ENCODE measurements at regions not wholly inside any gene's neighbourhood (a gene's known extent, or its start where the extent isn't known, plus 50 kb on each side); places are given as distances from the start of the nearest gene placed in this dataset.
"Not testable (repeated sequence)": the region's sequence is repeated elsewhere in the genome, so short reads cannot be mapped to it uniquely, and the experiment has no call there.

DNA sequence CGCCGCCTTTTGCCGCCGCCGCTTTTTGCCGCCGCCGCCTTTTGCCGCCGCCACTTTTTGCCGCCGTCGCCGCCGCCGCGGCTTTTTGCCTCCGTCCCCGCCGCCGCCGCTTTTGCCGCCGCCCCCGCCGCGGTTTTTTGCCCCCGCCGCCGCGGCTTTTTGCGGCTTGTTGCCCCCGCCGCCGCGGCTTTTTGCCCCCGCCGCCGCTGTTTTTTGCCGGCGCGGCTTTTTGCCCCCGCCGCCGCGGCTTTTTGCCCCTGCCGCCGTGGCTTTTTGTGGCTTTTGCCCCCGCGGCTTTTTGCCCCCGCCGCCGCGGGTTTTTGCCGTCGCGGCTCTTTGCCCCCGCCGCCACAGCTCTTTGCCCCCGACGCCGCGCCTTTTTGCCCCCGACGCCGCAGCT lies 311.1 kb downstream of the TP53TG3F start:
- H2BK20ac ChIP-seq (ENCODE audit: low read length); H2AK5ac ChIP-seq (ENCODE audit: low read depth, low read length); H3K14ac ChIP-seq (ENCODE audit: insufficient read length); H4K5ac ChIP-seq (ENCODE audit: insufficient read length, low read depth, low read length); FAIRE-seq; H3K4me1 ChIP-seq (replicated peaks in 1 of 4; ENCODE audit: control insufficient read depth in 3 of 4, insufficient read depth in 4 of 4, low read length in 3 of 4); H2BK15ac ChIP-seq (ENCODE audit: low read length); H3K4me3 ChIP-seq (ENCODE audit: extremely low read depth in 1 of 4, insufficient read depth in 2 of 4, low read depth in 3 of 4, low read length in 4 of 4); H3K27ac ChIP-seq (ENCODE audit: low read depth, low read length); H3K56ac ChIP-seq (replicated peaks; ENCODE audit: insufficient read length, low read depth, low read length); H4K8ac ChIP-seq (ENCODE audit: extremely low read depth, insufficient read depth, low read length); H3K4ac ChIP-seq (replicated peaks; ENCODE audit: insufficient read length, low read depth, low read length); H4K91ac ChIP-seq (replicated peaks; ENCODE audit: insufficient read length, low read length); H3K23me2 ChIP-seq (ENCODE audit: low read depth, low read length); H2BK5ac ChIP-seq (ENCODE audit: low read depth, low read length); H3K4me2 ChIP-seq (ENCODE audit: insufficient read depth in 1 of 2, low read depth in 2 of 2, low read length in 2 of 2); CTCF ChIA-PET (ENCODE audit: partially characterized antibody); H3K36me3 ChIP-seq (ENCODE audit: control insufficient read depth in 2 of 4, insufficient read depth in 4 of 4, low read length in 3 of 4); H2BK120ac ChIP-seq (replicated peaks; ENCODE audit: low read depth, low read length); H3K9ac ChIP-seq (replicated peaks in 1 of 4; ENCODE audit: extremely low read depth in 1 of 4, low read depth in 3 of 4, low read length in 3 of 4); H2BK12ac ChIP-seq (ENCODE audit: low read depth, low read length); H3K27me3 ChIP-seq (replicated peaks in 1 of 4; ENCODE audit: control insufficient read depth in 3 of 4, extremely low read depth in 1 of 4, insufficient read depth in 3 of 4, low read length in 3 of 4); POLR2A ChIA-PET (ENCODE audit: partially characterized antibody); H3K79me2 ChIP-seq (ENCODE audit: control insufficient read depth in 1 of 2, insufficient read depth in 2 of 2, low read length in 2 of 2); H3K18ac ChIP-seq (ENCODE audit: extremely low read depth, low read length); H3K23ac ChIP-seq (ENCODE audit: insufficient read length); H3K79me1 ChIP-seq (ENCODE audit: low read depth, low read length); DNase-seq (ENCODE audit: low read depth in 1 of 2, low spot score in 2 of 2); H4K20me1 ChIP-seq (replicated peaks in 1 of 2; ENCODE audit: control insufficient read depth in 1 of 2, insufficient read depth in 2 of 2, low read length in 2 of 2); H2AFZ ChIP-seq (ENCODE audit: low read length): not testable (repeated sequence)
- peaks cover 0 to 33% of the 10 kb centered on the region in 2 experiments; a peak in 1 of 4 replicates for H3K9me3 ChIP-seq (ENCODE audit: insufficient read depth in 2 of 2, low read depth in 1 of 2, low read length in 1 of 2)
- no CpG with 5 or more reads among the region's 66 CpGs for WGBS, 2 experiments (ENCODE audit: extremely low coverage in 1 of 2, insufficient coverage in 1 of 2, insufficient read length in 1 of 2, insufficient replicate concordance in 2 of 2, low coverage in 1 of 2, low lambda C conversion rate in 2 of 2, missing lambda C conversion rate in 1 of 2)

DNA sequence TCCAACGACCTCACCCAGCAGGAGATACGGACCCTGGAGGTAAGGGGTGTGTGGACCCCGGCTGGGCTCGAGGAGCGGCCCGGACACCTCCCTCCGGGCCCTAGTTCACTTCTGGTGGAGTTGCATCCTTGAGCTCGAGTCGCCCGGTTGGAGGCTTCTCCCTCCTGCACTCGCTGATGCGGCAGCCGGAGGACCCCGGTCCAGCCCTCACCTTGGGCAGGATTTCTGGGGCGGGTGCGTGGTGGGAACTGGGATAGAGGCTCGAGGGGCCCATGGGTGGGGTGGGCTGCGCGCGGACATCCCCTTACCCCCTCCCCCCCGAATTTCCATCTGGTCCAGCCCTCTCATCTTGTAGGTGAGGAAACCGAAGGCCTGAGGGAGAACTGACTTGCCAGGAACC lies 311.8 kb downstream of the TP53TG3F start:
- 84% methylated on average over 6 of the region's 22 CpGs; no CpG with 5 or more reads in 1 of the 2 experiments for WGBS, 2 experiments (ENCODE audit: extremely low coverage in 1 of 2, insufficient coverage in 1 of 2, insufficient read length in 1 of 2, insufficient replicate concordance in 2 of 2, low coverage in 1 of 2, low lambda C conversion rate in 2 of 2, missing lambda C conversion rate in 1 of 2)
- H3K23ac ChIP-seq (ENCODE audit: insufficient read length); H4K91ac ChIP-seq (replicated peaks; ENCODE audit: insufficient read length, low read length); H2AK5ac ChIP-seq (ENCODE audit: low read depth, low read length); H4K8ac ChIP-seq (ENCODE audit: extremely low read depth, insufficient read depth, low read length); H2BK20ac ChIP-seq (ENCODE audit: low read length); H3K14ac ChIP-seq (ENCODE audit: insufficient read length); H3K36me3 ChIP-seq (ENCODE audit: control insufficient read depth in 2 of 4, insufficient read depth in 4 of 4, low read length in 3 of 4); H3K4me2 ChIP-seq (ENCODE audit: insufficient read depth in 1 of 2, low read depth in 2 of 2, low read length in 2 of 2); H2BK15ac ChIP-seq (ENCODE audit: low read length); H3K4me3 ChIP-seq (ENCODE audit: extremely low read depth in 1 of 4, insufficient read depth in 2 of 4, low read depth in 3 of 4, low read length in 4 of 4); H2BK120ac ChIP-seq (replicated peaks; ENCODE audit: low read depth, low read length); H3K27me3 ChIP-seq (replicated peaks in 1 of 4; ENCODE audit: control insufficient read depth in 3 of 4, extremely low read depth in 1 of 4, insufficient read depth in 3 of 4, low read length in 3 of 4); H3K56ac ChIP-seq (replicated peaks; ENCODE audit: insufficient read length, low read depth, low read length); FAIRE-seq; H3K9ac ChIP-seq (replicated peaks in 1 of 4; ENCODE audit: extremely low read depth in 1 of 4, low read depth in 3 of 4, low read length in 3 of 4); POLR2A ChIA-PET (ENCODE audit: partially characterized antibody); H3K23me2 ChIP-seq (ENCODE audit: low read depth, low read length); CTCF ChIA-PET (ENCODE audit: partially characterized antibody); H4K20me1 ChIP-seq (replicated peaks in 1 of 2; ENCODE audit: control insufficient read depth in 1 of 2, insufficient read depth in 2 of 2, low read length in 2 of 2); DNase-seq (ENCODE audit: low read depth in 1 of 2, low spot score in 2 of 2); H3K18ac ChIP-seq (ENCODE audit: extremely low read depth, low read length); H3K4ac ChIP-seq (replicated peaks; ENCODE audit: insufficient read length, low read depth, low read length); H2AFZ ChIP-seq (ENCODE audit: low read length); H4K5ac ChIP-seq (ENCODE audit: insufficient read length, low read depth, low read length); H2BK12ac ChIP-seq (ENCODE audit: low read depth, low read length); H3K4me1 ChIP-seq (replicated peaks in 1 of 4; ENCODE audit: control insufficient read depth in 3 of 4, insufficient read depth in 4 of 4, low read length in 3 of 4); H3K79me2 ChIP-seq (ENCODE audit: control insufficient read depth in 1 of 2, insufficient read depth in 2 of 2, low read length in 2 of 2); H2BK5ac ChIP-seq (ENCODE audit: low read depth, low read length); H3K27ac ChIP-seq (ENCODE audit: low read depth, low read length); H3K79me1 ChIP-seq (ENCODE audit: low read depth, low read length): not testable (repeated sequence)
- H3K9me3 ChIP-seq (ENCODE audit: insufficient read depth in 2 of 2, low read depth in 1 of 2, low read length in 1 of 2) = peaks cover 0 to 33% of the 10 kb centered on the region in 2 experiments; a peak in 1 of 4 replicates
